Hepatocyte (in vitro differentiated cells): ENCODE measurements at regions not wholly inside any gene's neighbourhood (a gene's known extent, or its start where the extent isn't known, plus 50 kb on each side); places are given as distances from the start of the nearest gene placed in this dataset.

Source experiments
- CTCF ChIP-seq: fragments of 200-600 bp; sonication (generic); IDR thresholded peaks from 2 replicates; pipeline ENCODE4 v1.5.1; 2016; ENCODE audit warnings: antibody characterized with exemption, mild to moderate bottlenecking; ENCODE audit not compliant: poor library complexity
- EZH2 ChIP-seq: fragments of 200-600 bp; sonication (generic); IDR thresholded peaks from 2 replicates; pipeline ENCODE4 v1.6.1; 2016; ENCODE audit warnings: antibody characterized with exemption, mild to moderate bottlenecking, borderline replicate concordance

GRCh38 chr3:16795581-16795980 lies 89.2 kb upstream of the PLCL2 start:
- TF ChIP-seq CTCF (no peak), EZH2 (no peak)
